Stomach (tissue), 8 donors: ENCODE measurements at regions not wholly inside any gene's neighbourhood (a gene's known extent, or its start where the extent isn't known, plus 50 kb on each side); places are given as distances from the start of the nearest gene placed in this dataset.

Source experiments
- DNase-seq, 2 donors: peaks; one replicate each; pipeline versions ENCODE4 v3.0.0 to v3.0.0-alpha.2; 2013 to 2019
- H3K27ac ChIP-seq, 5 donors: fragments of 200-600 bp in 4 of 5; sonication (generic) in 4 of 5; one replicate each; pipeline ENCODE4 v1.5.1; 2013 to 2019; ENCODE audit warnings: mild to moderate bottlenecking in 1 of 5, moderate library complexity in 1 of 5
- H3K27me3 ChIP-seq, 3 donors: fragments of 200-600 bp; sonication (generic); one replicate each; pipeline ENCODE4 v1.5.1; 2017 to 2019; ENCODE audit warnings: mixed run types in 1 of 3
- H3K36me3 ChIP-seq, 4 donors: fragments of 200-600 bp; sonication (generic); 1 replicate in 3 of 4; 2 replicates in 1 of 4; pipeline ENCODE4 v1.5.1; 2016 to 2019
- H3K4me1 ChIP-seq, 4 donors: fragments of 200-600 bp; sonication (generic); one replicate each; pipeline ENCODE4 v1.5.1; 2016 to 2019
- H3K4me3 ChIP-seq, 4 donors: fragments of 200-600 bp; sonication (generic) in 3 of 4; one replicate each; pipeline ENCODE4 v1.5.1; 2016 to 2019; ENCODE audit warnings: mild to moderate bottlenecking in 1 of 4
- H3K9me3 ChIP-seq, 4 donors: fragments of 200-600 bp; sonication (generic); one replicate each; pipeline ENCODE4 v1.5.1; 2016 to 2019
- EP300 ChIP-seq: sonication (generic); formaldehyde crosslinking; IDR thresholded peaks from one replicate; pipeline ENCODE4 v1.6.1; 2017; ENCODE audit warnings: antibody characterized with exemption
- POLR2A ChIP-seq, 4 donors: fragments of 450-650 bp; IDR thresholded peaks; one replicate each; pipeline ENCODE4 v1.6.1; 2016; ENCODE audit warnings: antibody characterized with exemption in 4 of 4, control low read depth in 2 of 4, mild to moderate bottlenecking in 1 of 4, moderate library complexity in 1 of 4
- POLR2AphosphoS5 ChIP-seq, 3 donors: sonication (generic); formaldehyde crosslinking; IDR thresholded peaks; one replicate each; pipeline ENCODE4 v1.6.1; 2016; ENCODE audit warnings: antibody characterized with exemption in 3 of 3
- WGBS, 5 donors: extraction: QIAGEN DNeasy Blood & Tissue Kit in 3 of 5; methylation state at CpG; one replicate each; pipeline versions ENCODE4 v1.1.5 to v1.1.7; 2013 to 2018; 5-methylcytosine and 5-hydroxymethylcytosine counted together
- intact Hi-C: fragments of 100-400 bp; cut with DNase I; formaldehyde crosslinking; loops from one replicate; pipeline ENCODE4 v1.15.1; 2023; ENCODE audit warnings: low total_unique reads
- TF ChIP-seq, protein P1 (sequence below), 7 experiments: fragments of 450-650 bp in 4 of 7; fragments of 200-600 bp in 3 of 7; sonication (generic) in 3 of 7; IDR thresholded peaks; one replicate each; pipeline ENCODE4 v1.5.1; 2016 to 2019; ENCODE audit warnings: antibody characterized with exemption in 7 of 7, control low read depth in 2 of 7, mild to moderate bottlenecking in 1 of 7
- donor health status: healthy with polysubstance abuse.
- donor health status: Bipolar disorder and iron deficiency.
- donor health status: healthy.

DNA sequence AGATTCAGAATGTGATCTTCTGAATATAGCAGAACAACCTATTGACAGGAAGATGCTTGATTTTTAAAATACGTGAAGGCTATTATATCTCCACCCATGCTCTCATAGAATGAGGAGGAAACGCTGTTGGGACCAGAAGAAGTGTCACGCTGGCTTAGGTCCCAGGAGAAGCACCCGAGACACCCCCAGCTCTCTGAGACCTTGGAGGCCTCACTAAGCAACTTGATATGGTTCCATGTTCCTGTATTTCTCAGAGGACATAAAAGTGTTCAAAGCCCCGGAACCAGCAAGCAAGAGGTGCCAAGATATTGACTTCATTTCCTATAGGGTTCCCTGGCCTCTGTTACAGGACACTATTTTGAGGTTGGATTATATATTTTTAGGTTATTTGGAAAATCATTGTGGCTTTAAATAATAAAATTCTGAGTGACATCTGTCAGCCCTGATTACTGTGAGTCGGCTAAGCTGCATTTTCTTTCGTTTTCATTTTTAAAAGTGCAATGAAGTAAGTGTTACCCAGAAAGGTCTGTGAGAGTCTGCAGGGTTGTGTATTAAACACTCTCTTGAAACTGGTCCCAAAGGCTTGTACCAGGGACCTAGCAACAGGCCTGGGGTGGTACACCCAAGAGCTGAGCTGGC is 400.0 kb downstream of the SOX9 start:
- TF ChIP-seq POLR2A (IDR thresholded peaks at IDR 0.05) (no peak), POLR2AphosphoS5 (IDR thresholded peaks at IDR 0.05) (no peak), EP300 (no peak)
- TF ChIP-seq, protein P1, sequence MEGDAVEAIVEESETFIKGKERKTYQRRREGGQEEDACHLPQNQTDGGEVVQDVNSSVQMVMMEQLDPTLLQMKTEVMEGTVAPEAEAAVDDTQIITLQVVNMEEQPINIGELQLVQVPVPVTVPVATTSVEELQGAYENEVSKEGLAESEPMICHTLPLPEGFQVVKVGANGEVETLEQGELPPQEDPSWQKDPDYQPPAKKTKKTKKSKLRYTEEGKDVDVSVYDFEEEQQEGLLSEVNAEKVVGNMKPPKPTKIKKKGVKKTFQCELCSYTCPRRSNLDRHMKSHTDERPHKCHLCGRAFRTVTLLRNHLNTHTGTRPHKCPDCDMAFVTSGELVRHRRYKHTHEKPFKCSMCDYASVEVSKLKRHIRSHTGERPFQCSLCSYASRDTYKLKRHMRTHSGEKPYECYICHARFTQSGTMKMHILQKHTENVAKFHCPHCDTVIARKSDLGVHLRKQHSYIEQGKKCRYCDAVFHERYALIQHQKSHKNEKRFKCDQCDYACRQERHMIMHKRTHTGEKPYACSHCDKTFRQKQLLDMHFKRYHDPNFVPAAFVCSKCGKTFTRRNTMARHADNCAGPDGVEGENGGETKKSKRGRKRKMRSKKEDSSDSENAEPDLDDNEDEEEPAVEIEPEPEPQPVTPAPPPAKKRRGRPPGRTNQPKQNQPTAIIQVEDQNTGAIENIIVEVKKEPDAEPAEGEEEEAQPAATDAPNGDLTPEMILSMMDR (IDR thresholded peaks at IDR 0.05), result no peak
- intact Hi-C loops, result no loop called here
- no peaks in the 10 kb centered on the region for H3K9me3 ChIP-seq
- no peak overlapping the region for H3K4me3 ChIP-seq
- no peak for DNase-seq
- 46 to 70% (median 56%) methylated on average over 7 of the region's 7 CpGs for WGBS, 5 donors
- H3K27me3 ChIP-seq, result peaks cover 0 to 2% (median 0%) of the 10 kb centered on the region in 3 donors
- no peaks in the 10 kb centered on the region for H3K36me3 ChIP-seq
- peaks cover 40 to 67% (median 49%) of the 10 kb centered on the region in 4 donors for H3K4me1 ChIP-seq
- H3K27ac ChIP-seq, result peak overlapping the region; percentile 25 to 90 (median 83)

DNA sequence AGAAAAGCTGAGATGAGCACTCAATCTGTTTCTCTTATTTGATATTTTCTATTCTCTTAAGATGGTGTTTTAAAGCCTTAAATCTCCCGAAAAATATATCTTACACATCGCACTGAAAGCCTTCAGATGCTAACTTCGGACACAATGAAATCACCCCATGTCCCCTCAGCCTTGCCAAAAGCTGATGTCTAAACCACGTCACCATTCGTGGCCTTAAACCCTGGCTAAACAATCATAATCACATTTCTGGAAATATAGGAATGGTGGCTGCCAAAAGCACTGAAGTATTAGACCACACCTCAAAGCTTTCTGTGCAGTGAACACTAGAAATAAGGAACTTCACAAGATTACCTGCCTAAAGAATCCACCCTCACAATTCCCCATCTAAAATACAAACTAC is 402.7 kb downstream of the SOX9 start:
- no peaks in the 10 kb centered on the region for H3K36me3 ChIP-seq
- no peak for DNase-seq
- intact Hi-C loops, result no loop called here
- WGBS, 5 donors, result 28 to 50% (median 46%) methylated on average over 5 of the region's 5 CpGs
- no peaks in the 10 kb centered on the region for H3K9me3 ChIP-seq
- peaks cover 19 to 44% (median 30%) of the 10 kb centered on the region in 4 donors for H3K4me1 ChIP-seq
- TF ChIP-seq, protein P1 (IDR thresholded peaks at IDR 0.05), result no peak
- no peak for TF ChIP-seq EP300
- no peak for TF ChIP-seq POLR2AphosphoS5 (IDR thresholded peaks at IDR 0.05)
- TF ChIP-seq POLR2A (IDR thresholded peaks at IDR 0.05), result no peak
- no peak overlapping the region for H3K4me3 ChIP-seq
- H3K27ac ChIP-seq, result peak overlapping the region in 4 of 5 donors; percentile 9 to 57 (median 46)
- peaks cover 0 to 2% (median 0%) of the 10 kb centered on the region in 3 donors for H3K27me3 ChIP-seq

DNA sequence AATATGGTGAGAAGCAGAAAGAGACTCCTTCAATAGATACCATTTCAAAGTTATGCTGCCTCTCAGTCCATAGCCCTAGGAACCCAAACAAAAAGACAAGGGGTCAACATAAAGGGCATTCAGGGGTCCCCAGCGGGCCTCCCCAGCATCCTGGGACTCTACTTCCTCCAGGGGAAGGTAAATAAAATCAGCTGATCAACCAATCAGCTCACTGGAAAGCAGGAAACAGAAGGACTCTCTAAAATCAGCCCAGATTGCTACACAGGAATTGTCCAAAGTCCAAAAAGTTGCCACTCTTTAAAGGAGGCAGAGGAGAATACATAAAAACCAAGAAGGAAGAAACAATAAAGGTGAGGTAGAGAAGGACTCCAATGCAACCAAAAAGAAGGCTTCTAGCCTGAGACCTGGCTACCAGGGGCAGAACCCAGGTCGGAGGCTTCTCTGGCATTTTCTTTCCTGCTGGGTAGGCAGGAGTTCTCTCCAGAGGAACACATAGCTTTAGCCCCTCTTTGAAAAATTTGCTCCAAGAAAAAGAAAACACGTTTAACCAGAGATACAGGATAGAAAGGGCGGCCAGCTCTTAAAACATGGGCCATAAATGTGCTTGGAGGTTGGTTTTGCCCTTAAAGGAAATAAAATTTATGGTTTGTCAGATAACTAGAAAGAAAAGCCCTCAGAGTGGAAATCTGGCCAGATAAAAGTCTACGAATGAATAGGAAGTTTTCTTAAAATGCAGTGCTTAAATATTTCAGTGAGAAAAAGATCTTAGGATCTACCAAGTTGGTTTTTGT is 404.6 kb downstream of the SOX9 start:
- intact Hi-C loops, result no loop called here
- H3K27me3 ChIP-seq, result no peaks in the 10 kb centered on the region
- no peaks in the 10 kb centered on the region for H3K36me3 ChIP-seq
- peaks cover 8 to 41% (median 24%) of the 10 kb centered on the region in 4 donors for H3K4me1 ChIP-seq
- DNase-seq, result peak in 1 of 2 donors; percentile 62
- TF ChIP-seq POLR2AphosphoS5 (IDR thresholded peaks at IDR 0.05), result peak in 1 of 3 donors; percentile 33
- TF ChIP-seq POLR2A (IDR thresholded peaks at IDR 0.05), result no peak
- no peaks in the 10 kb centered on the region for H3K9me3 ChIP-seq
- no peak overlapping the region for H3K4me3 ChIP-seq
- peak overlapping the region; percentile 57 to 77 (median 73) for H3K27ac ChIP-seq
- WGBS, 5 donors, result 18 to 29% (median 28%) methylated on average over 5 of the region's 5 CpGs

DNA sequence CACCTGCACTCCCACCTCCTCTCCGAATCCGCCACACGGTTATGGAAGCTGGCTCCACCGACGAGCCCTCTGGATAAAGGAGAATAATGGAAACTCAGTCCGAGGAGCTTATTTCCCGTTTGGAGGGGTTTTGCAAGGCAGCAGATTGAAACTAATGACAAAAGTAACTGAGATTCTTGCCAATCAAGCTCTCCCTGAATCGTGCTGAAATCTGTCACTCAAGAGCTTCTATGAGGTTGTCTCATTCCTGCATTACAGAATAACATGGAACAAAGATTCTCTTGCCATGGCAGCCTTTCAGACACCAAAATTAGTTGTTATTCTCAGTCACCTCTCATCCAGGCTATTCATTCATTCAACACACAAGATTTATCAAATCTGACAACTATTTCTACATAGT is 405.9 kb downstream of the SOX9 start:
- 81 to 92% (median 84%) methylated on average over 8 of the region's 8 CpGs for WGBS, 5 donors
- no peak for DNase-seq
- no peak for TF ChIP-seq POLR2A (IDR thresholded peaks at IDR 0.05)
- Histone ChIP-seq H3K27ac (no peak overlapping the region), H3K9me3 (no peaks in the 10 kb centered on the region), H3K27me3 (no peaks in the 10 kb centered on the region), H3K4me3 (no peak overlapping the region), H3K4me1 (peaks cover 0 to 45% (median 23%) of the 10 kb centered on the region in 4 donors), H3K36me3 (no peaks in the 10 kb centered on the region)
- intact Hi-C loops, result no loop called here

DNA sequence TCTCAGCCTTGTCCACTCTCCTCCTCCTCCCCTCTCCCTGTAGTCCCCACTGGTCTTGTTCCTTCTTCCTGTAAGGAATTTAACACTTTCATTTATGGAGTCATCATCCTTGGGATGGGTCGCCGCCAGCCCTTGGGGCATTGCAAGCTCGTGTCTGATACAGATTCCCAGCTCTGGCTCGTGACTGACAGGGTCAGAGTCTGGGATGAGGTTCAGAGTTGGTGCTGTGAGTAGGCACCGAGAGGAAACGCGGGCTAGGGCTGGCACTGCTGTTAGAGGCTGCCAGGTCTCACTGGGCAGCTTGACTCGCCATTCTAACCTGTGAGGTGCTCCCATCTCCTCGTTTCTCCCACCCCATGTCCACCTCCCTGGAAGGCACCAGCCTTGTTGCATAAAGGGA is 407.0 kb downstream of the SOX9 start:
- WGBS, 5 donors, result 82 to 91% (median 88%) methylated on average over 9 of the region's 9 CpGs
- Histone ChIP-seq H3K27me3 (no peaks in the 10 kb centered on the region), H3K36me3 (no peaks in the 10 kb centered on the region), H3K27ac (no peak overlapping the region), H3K9me3 (no peaks in the 10 kb centered on the region), H3K4me1 (peaks cover 0 to 42% (median 23%) of the 10 kb centered on the region in 4 donors), H3K4me3 (no peak overlapping the region)
- no peak for DNase-seq
- TF ChIP-seq EP300 (no peak), POLR2A (IDR thresholded peaks at IDR 0.05) (no peak), POLR2AphosphoS5 (IDR thresholded peaks at IDR 0.05) (no peak)
- TF ChIP-seq, protein P1 (IDR thresholded peaks at IDR 0.05), result no peak
- intact Hi-C loops, result no loop called here
